Esophagus squamous epithelium (tissue), 4 donors: ENCODE measurements at regions not wholly inside any gene's neighbourhood (a gene's known extent, or its start where the extent isn't known, plus 50 kb on each side); places are given as distances from the start of the nearest gene placed in this dataset.

ENCODE experiments used
- POLR2A ChIP-seq, 4 donors: fragments of 450-650 bp; IDR thresholded peaks; one replicate each; pipeline ENCODE4 v1.6.1; 2017; ENCODE audit warnings: antibody characterized with exemption in 4 of 4, mild to moderate bottlenecking in 4 of 4, moderate library complexity in 3 of 4
- TF ChIP-seq, protein P1 (sequence below), 6 experiments: fragments of 450-650 bp in 4 of 6; fragments of 200-600 bp in 2 of 6; sonication (generic) in 2 of 6; IDR thresholded peaks; one replicate each; pipeline ENCODE4 v1.5.1; 2016 to 2019; ENCODE audit warnings: antibody characterized with exemption in 6 of 6, mild to moderate bottlenecking in 4 of 6, moderate library complexity in 4 of 6

DNA sequence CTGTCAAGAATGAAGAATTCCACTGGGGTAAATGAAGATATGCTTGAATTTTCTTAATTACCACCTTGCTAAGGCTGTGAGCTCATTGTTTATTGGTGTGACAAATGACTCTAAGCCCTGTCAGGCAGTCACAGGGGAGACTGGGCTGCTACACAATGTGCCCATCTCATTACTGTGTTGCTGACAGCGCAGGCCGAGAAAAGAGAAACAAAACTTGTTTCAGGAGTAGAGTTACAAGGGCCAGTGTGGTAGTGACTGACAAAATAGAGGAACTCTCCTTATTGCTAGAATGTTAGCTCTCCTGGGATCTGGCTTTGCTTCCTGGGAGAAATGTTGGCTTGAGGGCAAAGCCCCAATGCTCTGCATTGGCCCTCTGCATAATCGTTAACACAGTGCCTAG lies 130.4 kb upstream of the CRBN start:
- TF ChIP-seq, protein P1, sequence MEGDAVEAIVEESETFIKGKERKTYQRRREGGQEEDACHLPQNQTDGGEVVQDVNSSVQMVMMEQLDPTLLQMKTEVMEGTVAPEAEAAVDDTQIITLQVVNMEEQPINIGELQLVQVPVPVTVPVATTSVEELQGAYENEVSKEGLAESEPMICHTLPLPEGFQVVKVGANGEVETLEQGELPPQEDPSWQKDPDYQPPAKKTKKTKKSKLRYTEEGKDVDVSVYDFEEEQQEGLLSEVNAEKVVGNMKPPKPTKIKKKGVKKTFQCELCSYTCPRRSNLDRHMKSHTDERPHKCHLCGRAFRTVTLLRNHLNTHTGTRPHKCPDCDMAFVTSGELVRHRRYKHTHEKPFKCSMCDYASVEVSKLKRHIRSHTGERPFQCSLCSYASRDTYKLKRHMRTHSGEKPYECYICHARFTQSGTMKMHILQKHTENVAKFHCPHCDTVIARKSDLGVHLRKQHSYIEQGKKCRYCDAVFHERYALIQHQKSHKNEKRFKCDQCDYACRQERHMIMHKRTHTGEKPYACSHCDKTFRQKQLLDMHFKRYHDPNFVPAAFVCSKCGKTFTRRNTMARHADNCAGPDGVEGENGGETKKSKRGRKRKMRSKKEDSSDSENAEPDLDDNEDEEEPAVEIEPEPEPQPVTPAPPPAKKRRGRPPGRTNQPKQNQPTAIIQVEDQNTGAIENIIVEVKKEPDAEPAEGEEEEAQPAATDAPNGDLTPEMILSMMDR (IDR thresholded peaks at IDR 0.05): no peak
- no peak for TF ChIP-seq POLR2A (IDR thresholded peaks at IDR 0.05)
